SU-DHL-6 (cell line): ENCODE measurements at regions not wholly inside any gene's neighbourhood (a gene's known extent, or its start where the extent isn't known, plus 50 kb on each side); places are given as distances from the start of the nearest gene placed in this dataset.

Source experiments
- H2AFZ ChIP-seq: fragments of 200-600 bp; sonication (generic); 2 replicates; pipeline ENCODE4 v1.6.1; 2014; ENCODE audit warnings: low read depth, mild to moderate bottlenecking, moderate library complexity, mixed read lengths, antibody characterized with exemption, low read length; ENCODE audit not compliant: severe bottlenecking
- H3F3A ChIP-seq: fragments of 200-600 bp; shearing (Covaris generic); 2 replicates; pipeline ENCODE4 v1.6.0; 2016; ENCODE audit warnings: antibody characterized with exemption, mild to moderate bottlenecking; ENCODE audit not compliant: insufficient read depth
- H3K27ac ChIP-seq: fragments of 200-600 bp; sonication (generic); 2 replicates; pipeline ENCODE4 v1.5.1; 2016; ENCODE audit warnings: low read depth, mild to moderate bottlenecking, low read length, moderate library complexity, mixed read lengths
- H3K27me3 ChIP-seq: fragments of 200-600 bp; sonication (generic), shearing (Covaris generic); 2 replicates; pipeline ENCODE4 v1.6.0; 2014; ENCODE audit warnings: mild to moderate bottlenecking, low read length
- H3K36me3 ChIP-seq: fragments of 200-600 bp; sonication (generic); 2 replicates; pipeline ENCODE4 v1.6.1; 2014; ENCODE audit warnings: mild to moderate bottlenecking, low read length, mixed read lengths
- H3K4me2 ChIP-seq: fragments of 300-600, 200-600 bp; shearing (Covaris generic), sonication (generic); 2 replicates; pipeline ENCODE4 v1.6.0; 2014; ENCODE audit warnings: low read length, low read depth, mild to moderate bottlenecking; ENCODE audit not compliant: poor library complexity, severe bottlenecking
- H3K4me3 ChIP-seq: fragments of 200-600 bp; sonication (generic); 2 replicates; pipeline ENCODE4 v1.5.1; 2014; ENCODE audit warnings: antibody characterized with exemption, low read length, mild to moderate bottlenecking, mixed read lengths; ENCODE audit not compliant: insufficient read depth, poor library complexity, severe bottlenecking
- H3K79me2 ChIP-seq: fragments of 200-600 bp; sonication (generic); 2 replicates; pipeline ENCODE4 v1.6.1; 2014; ENCODE audit warnings: mild to moderate bottlenecking, low read length, moderate library complexity; ENCODE audit not compliant: insufficient read depth
- H3K9ac ChIP-seq: fragments of 200-600 bp; sonication (generic); 2 replicates; pipeline ENCODE4 v1.7.0; 2014; ENCODE audit warnings: mild to moderate bottlenecking, low read length
- H3K9me2 ChIP-seq: fragments of 200-600 bp; sonication (generic); replicated peaks from 2 replicates; pipeline ENCODE4 v1.6.1; 2014; ENCODE audit warnings: low read length; ENCODE audit not compliant: insufficient read depth
- H3K9me3 ChIP-seq: fragments of 200-600 bp; sonication (generic); 2 replicates; pipeline ENCODE4 v1.6.1; 2014; ENCODE audit warnings: low read length, mixed read lengths; ENCODE audit not compliant: insufficient read depth
- H4K20me1 ChIP-seq: fragments of 200-600 bp; sonication (generic); 2 replicates; pipeline ENCODE4 v1.6.1; 2014; ENCODE audit warnings: low read depth, mild to moderate bottlenecking, antibody characterized with exemption, low read length, moderate library complexity, mixed read lengths
- CTCF ChIP-seq: fragments of 200-600 bp; sonication (generic); IDR thresholded peaks from one replicate; pipeline ENCODE4 v1.5.1; 2017; ENCODE audit warnings: antibody characterized with exemption, mild to moderate bottlenecking, low read length, moderate library complexity; ENCODE audit not compliant: insufficient read depth, poor library complexity, severe bottlenecking
- EZH2phosphoT487 ChIP-seq: fragments of 200-600 bp; sonication (generic), shearing (Covaris generic); conservative IDR thresholded peaks from 2 replicates; pipeline ENCODE4 v1.6.1; 2018; ENCODE audit warnings: mild to moderate bottlenecking, antibody characterized with exemption, low read length, moderate library complexity, mixed read lengths

GRCh38 chr3:42025370-42026138, 63.7 kb upstream of the ULK4 start:
- Histone ChIP-seq H3K4me3 (no peak overlapping the region), H3K9ac (no peak overlapping the region), H2AFZ (no peak overlapping the region), H3K27ac (peak overlapping the region; percentile 35; the same call in 1 of the 2 replicates), H3K4me2 (peak overlapping the region; percentile 43), H3K27me3 (no peaks in the 10 kb centered on the region), H3K9me3 (no peaks in the 10 kb centered on the region), H3F3A (peaks cover 15% of the 10 kb centered on the region; the same call in 1 of the 2 replicates), H3K9me2 (no peaks in the 10 kb centered on the region), H3K36me3 (no peaks in the 10 kb centered on the region), H4K20me1 (peaks cover 36% of the 10 kb centered on the region; the same call in 1 of the 2 replicates), H3K79me2 (peaks cover 96% of the 10 kb centered on the region)
- no peak for TF ChIP-seq CTCF
- TF ChIP-seq EZH2phosphoT487 = no peak

- Histone ChIP-seq H4K20me1 (peaks cover 41% of the 10 kb centered on the region; the same call in 1 of the 2 replicates), H3K27me3 (no peaks in the 10 kb centered on the region), H3F3A (peaks cover 15% of the 10 kb centered on the region; the same call in 1 of the 2 replicates), H3K4me2 (peak overlapping the region; percentile 43), H3K36me3 (no peaks in the 10 kb centered on the region), H2AFZ (no peak overlapping the region), H3K79me2 (peaks cover 100% of the 10 kb centered on the region), H3K27ac (peak overlapping the region; percentile 11), H3K4me3 (no peak overlapping the region), H3K9me3 (no peaks in the 10 kb centered on the region), H3K9ac (no peak overlapping the region), H3K9me2 (no peaks in the 10 kb centered on the region)
- TF ChIP-seq EZH2phosphoT487 = no peak
- no peak for TF ChIP-seq CTCF
Measured at GRCh38 chr3:42024591-42025351, 62.9 kb upstream of the ULK4 start.

- TF ChIP-seq CTCF (no peak), EZH2phosphoT487 (no peak)
- Histone ChIP-seq H3K4me3 (no peak overlapping the region), H3K27me3 (no peaks in the 10 kb centered on the region), H3K9me2 (no peaks in the 10 kb centered on the region), H2AFZ (no peak overlapping the region), H3K9me3 (no peaks in the 10 kb centered on the region), H3K27ac (no peak overlapping the region), H3K9ac (no peak overlapping the region), H3K4me2 (no peak overlapping the region), H3K36me3 (no peaks in the 10 kb centered on the region), H3K79me2 (peaks cover 100% of the 10 kb centered on the region), H3F3A (peaks cover 19% of the 10 kb centered on the region; the same call in 1 of the 2 replicates), H4K20me1 (peaks cover 41% of the 10 kb centered on the region; the same call in 1 of the 2 replicates)
Measured at GRCh38 chr3:42023380-42023779, 61.5 kb upstream of the ULK4 start.
